Peyer's patch (tissue), 4 donors: ENCODE measurements at regions not wholly inside any gene's neighbourhood (a gene's known extent, or its start where the extent isn't known, plus 50 kb on each side); places are given as distances from the start of the nearest gene placed in this dataset.

ENCODE experiments used
- DNase-seq, 3 donors: peaks; one replicate each; pipeline ENCODE4 v3.0.0-alpha.2; 2017 to 2019
- H3K27ac ChIP-seq, 4 donors: fragments of 200-600 bp; sonication (generic); one replicate each; pipeline ENCODE4 v1.5.1; 2016 to 2019
- H3K27me3 ChIP-seq, 2 donors: fragments of 200-600 bp; sonication (generic); one replicate each; pipeline ENCODE4 v1.5.1; 2019
- H3K36me3 ChIP-seq, 3 donors: fragments of 200-600 bp; sonication (generic); one replicate each; pipeline ENCODE4 v1.5.1; 2016 to 2019
- H3K4me1 ChIP-seq, 4 donors: fragments of 200-600 bp; sonication (generic); one replicate each; pipeline ENCODE4 v1.5.1; 2016 to 2019
- H3K4me3 ChIP-seq, 4 donors: fragments of 200-600 bp; sonication (generic); 1 replicate in 3 of 4; 2 replicates in 1 of 4; pipeline ENCODE4 v1.5.1; 2016 to 2019; ENCODE audit warnings: mild to moderate bottlenecking in 1 of 4
- H3K9me3 ChIP-seq, 4 donors: fragments of 200-600 bp; sonication (generic); one replicate each; pipeline ENCODE4 v1.5.1; 2016 to 2019; ENCODE audit warnings: mild to moderate bottlenecking in 1 of 4
- POLR2A ChIP-seq, 2 donors: fragments of 450-650 bp; IDR thresholded peaks; one replicate each; pipeline ENCODE4 v1.5.1; 2017; ENCODE audit warnings: antibody characterized with exemption in 2 of 2, mild to moderate bottlenecking in 2 of 2, moderate library complexity in 2 of 2
- TF ChIP-seq, protein P1 (sequence below), 6 experiments: fragments of 450-650 bp in 4 of 6; fragments of 200-600 bp in 2 of 6; sonication (generic) in 1 of 6; IDR thresholded peaks; one replicate each; pipeline ENCODE4 v1.5.1; 2017 to 2019; ENCODE audit warnings: antibody characterized with exemption in 6 of 6, mild to moderate bottlenecking in 3 of 6, moderate library complexity in 1 of 6

DNA sequence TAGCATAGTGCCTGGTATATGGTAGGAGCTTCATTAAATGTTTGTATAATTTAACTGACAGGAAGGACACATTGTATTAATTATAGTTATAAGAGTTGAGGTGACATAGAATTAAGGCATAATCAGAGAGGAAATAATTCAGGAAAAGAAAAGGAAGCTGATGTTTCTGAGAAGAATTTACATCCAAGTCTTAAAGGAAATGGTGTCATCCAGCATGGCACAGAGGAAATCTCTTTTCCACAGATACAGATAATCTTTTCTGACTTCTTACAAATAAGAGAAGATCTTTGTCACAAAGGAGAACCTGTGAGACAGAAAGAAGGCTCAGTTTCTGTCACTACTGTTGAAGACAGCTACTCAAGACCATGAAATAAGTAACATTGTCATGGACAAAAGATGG, 222.5 kb downstream of the GJA1 start:
- Histone ChIP-seq H3K27me3 (no peaks in the 10 kb centered on the region), H3K27ac (no peak overlapping the region), H3K36me3 (no peaks in the 10 kb centered on the region), H3K4me3 (no peak overlapping the region), H3K9me3 (no peaks in the 10 kb centered on the region), H3K4me1 (no peaks in the 10 kb centered on the region)
- DNase-seq, result no peak
- TF ChIP-seq, protein P1, sequence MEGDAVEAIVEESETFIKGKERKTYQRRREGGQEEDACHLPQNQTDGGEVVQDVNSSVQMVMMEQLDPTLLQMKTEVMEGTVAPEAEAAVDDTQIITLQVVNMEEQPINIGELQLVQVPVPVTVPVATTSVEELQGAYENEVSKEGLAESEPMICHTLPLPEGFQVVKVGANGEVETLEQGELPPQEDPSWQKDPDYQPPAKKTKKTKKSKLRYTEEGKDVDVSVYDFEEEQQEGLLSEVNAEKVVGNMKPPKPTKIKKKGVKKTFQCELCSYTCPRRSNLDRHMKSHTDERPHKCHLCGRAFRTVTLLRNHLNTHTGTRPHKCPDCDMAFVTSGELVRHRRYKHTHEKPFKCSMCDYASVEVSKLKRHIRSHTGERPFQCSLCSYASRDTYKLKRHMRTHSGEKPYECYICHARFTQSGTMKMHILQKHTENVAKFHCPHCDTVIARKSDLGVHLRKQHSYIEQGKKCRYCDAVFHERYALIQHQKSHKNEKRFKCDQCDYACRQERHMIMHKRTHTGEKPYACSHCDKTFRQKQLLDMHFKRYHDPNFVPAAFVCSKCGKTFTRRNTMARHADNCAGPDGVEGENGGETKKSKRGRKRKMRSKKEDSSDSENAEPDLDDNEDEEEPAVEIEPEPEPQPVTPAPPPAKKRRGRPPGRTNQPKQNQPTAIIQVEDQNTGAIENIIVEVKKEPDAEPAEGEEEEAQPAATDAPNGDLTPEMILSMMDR (IDR thresholded peaks at IDR 0.05), result no peak
- TF ChIP-seq POLR2A (IDR thresholded peaks at IDR 0.05), result no peak

- TF ChIP-seq POLR2A (IDR thresholded peaks at IDR 0.05), result no peak
- TF ChIP-seq, protein P1 (IDR thresholded peaks at IDR 0.05), result no peak
- Histone ChIP-seq H3K4me3 (no peak overlapping the region), H3K36me3 (no peaks in the 10 kb centered on the region), H3K9me3 (no peaks in the 10 kb centered on the region), H3K4me1 (no peaks in the 10 kb centered on the region), H3K27me3 (no peaks in the 10 kb centered on the region), H3K27ac (no peak overlapping the region)
- no peak for DNase-seq
Observed at GRCh38 chr6:121660277-121660676, 224.8 kb downstream of the GJA1 start.

GRCh38 chr6:121663292-121663810, 227.9 kb downstream of the GJA1 start:
- no peak overlapping the region for H3K4me3 ChIP-seq

DNA sequence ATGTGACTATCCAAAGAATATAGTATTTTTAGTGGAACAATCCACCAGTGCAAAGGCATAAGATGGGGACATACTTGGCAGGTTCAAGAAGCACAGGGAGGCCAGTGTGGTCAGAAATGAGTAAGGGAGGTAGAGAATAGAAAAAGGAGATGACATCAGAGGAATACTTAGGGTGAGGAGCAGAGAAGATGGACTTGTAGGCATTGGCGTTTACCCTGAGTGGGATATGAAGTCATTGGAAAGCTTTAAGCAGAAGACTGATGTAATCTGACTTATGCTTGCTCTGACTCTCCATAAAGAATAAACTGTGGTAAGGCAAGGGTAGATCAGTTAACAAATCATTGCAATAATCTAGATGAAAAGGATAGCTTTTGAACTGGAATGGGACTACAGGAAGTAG, 228.7 kb downstream of the GJA1 start:
- DNase-seq, result no peak
- no peak overlapping the region for H3K4me3 ChIP-seq
- no peaks in the 10 kb centered on the region for H3K4me1 ChIP-seq
- no peak overlapping the region for H3K27ac ChIP-seq
- H3K36me3 ChIP-seq, result no peaks in the 10 kb centered on the region
- H3K27me3 ChIP-seq, result no peaks in the 10 kb centered on the region
- TF ChIP-seq, protein P1 (IDR thresholded peaks at IDR 0.05), result no peak
- no peak for TF ChIP-seq POLR2A (IDR thresholded peaks at IDR 0.05)
- H3K9me3 ChIP-seq, result no peaks in the 10 kb centered on the region

More at GRCh38 chr6:121663292-121663810, 227.9 kb downstream of the GJA1 start:
- H3K27me3 ChIP-seq, result no peaks in the 10 kb centered on the region
- TF ChIP-seq, protein P1 (IDR thresholded peaks at IDR 0.05), result no peak
- TF ChIP-seq POLR2A (IDR thresholded peaks at IDR 0.05), result no peak
- no peaks in the 10 kb centered on the region for H3K4me1 ChIP-seq
- no peaks in the 10 kb centered on the region for H3K36me3 ChIP-seq
- H3K27ac ChIP-seq, result no peak overlapping the region
- DNase-seq, result no peak
- no peaks in the 10 kb centered on the region for H3K9me3 ChIP-seq

DNA sequence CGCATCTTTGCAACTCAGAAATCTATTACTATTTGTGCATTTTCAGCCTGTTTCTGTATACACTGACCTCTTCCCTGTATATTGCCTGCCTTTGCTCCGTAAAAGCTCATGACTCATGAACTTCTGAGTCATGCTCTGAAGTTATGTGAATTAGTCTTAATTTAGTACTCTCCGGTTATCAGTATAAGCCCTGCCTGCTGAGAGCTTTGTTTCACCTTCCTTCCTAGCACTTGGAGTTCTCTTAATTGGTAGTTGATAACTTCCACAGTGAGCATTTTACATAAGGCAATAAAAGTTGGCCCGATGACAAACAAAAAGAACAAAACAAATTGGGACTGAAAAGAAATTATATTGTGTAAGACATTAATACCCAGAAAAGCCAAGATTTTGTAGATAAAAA, 231.4 kb downstream of the GJA1 start:
- H3K27me3 ChIP-seq, result no peaks in the 10 kb centered on the region
- H3K9me3 ChIP-seq, result no peaks in the 10 kb centered on the region
- TF ChIP-seq, protein P1 (IDR thresholded peaks at IDR 0.05), result no peak
- TF ChIP-seq POLR2A (IDR thresholded peaks at IDR 0.05), result no peak
- H3K4me3 ChIP-seq, result no peak overlapping the region
- no peaks in the 10 kb centered on the region for H3K36me3 ChIP-seq
- no peaks in the 10 kb centered on the region for H3K4me1 ChIP-seq
- no peak for DNase-seq
- peak overlapping the region in 1 of 4 donors; percentile 13 for H3K27ac ChIP-seq

DNA sequence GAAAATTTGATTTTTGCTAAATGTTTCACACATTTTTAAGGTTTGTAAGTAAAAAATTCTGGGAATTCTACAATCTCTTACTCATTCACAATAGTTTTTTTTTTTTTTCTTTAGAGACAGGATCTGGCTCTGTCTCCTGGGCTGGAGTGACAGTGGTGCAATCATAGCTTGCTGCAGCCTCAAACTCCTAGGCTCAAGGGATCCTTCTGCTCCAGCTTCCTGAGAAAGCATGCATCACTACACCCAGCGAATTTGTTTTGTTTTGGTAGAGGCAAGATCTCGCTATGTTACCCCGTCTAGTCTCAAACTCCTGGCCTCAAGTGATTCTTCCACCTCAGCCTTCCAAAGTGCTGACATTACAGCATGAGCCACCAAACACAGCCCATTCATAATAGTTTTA, 232.8 kb downstream of the GJA1 start:
- no peaks in the 10 kb centered on the region for H3K9me3 ChIP-seq
- H3K36me3 ChIP-seq, result no peaks in the 10 kb centered on the region
- H3K27me3 ChIP-seq, result no peaks in the 10 kb centered on the region
- H3K4me3 ChIP-seq, result no peak overlapping the region
- DNase-seq, result no peak
- TF ChIP-seq, protein P1 (IDR thresholded peaks at IDR 0.05), result no peak
- no peak for TF ChIP-seq POLR2A (IDR thresholded peaks at IDR 0.05)
- H3K4me1 ChIP-seq, result no peaks in the 10 kb centered on the region
- no peak overlapping the region for H3K27ac ChIP-seq
